H1 (cell line): ENCODE measurements at regions not wholly inside any gene's neighbourhood (a gene's known extent, or its start where the extent isn't known, plus 50 kb on each side); places are given as distances from the start of the nearest gene placed in this dataset.

Experiments used
- CTCF ChIA-PET: fragments of 300-600 bp; sonication (Branson Sonifier 250); formaldehyde crosslinking; loops from one replicate; lab custom pipeline; 2021; ENCODE audit not compliant: partially characterized antibody; lab: Charles Lee
- POLR2A ChIA-PET: fragments of 300-600 bp; sonication (Branson Sonifier 250); formaldehyde crosslinking; loops from one replicate; lab custom pipeline; 2021; ENCODE audit warnings: inconsistent platforms; ENCODE audit not compliant: partially characterized antibody; lab: Charles Lee
- DNase-seq, 2 experiments: peaks; one replicate each; pipeline versions ENCODE4 v3.0.0 to v3.0.0-alpha.2; 2010 to 2022; ENCODE audit warnings: low spot score in 2 of 2, low read depth in 1 of 2, mixed read lengths in 1 of 2
- FAIRE-seq: peaks from 2 replicates; lab custom pipeline; 2011; peaks lifted over from hg19 to GRCh38; lab: Jason Lieb, UNC
- H2AFZ ChIP-seq: 2 replicates; pipeline ENCODE4 v1.8.1; 2012; ENCODE audit warnings: low read length, inconsistent platforms
- H2AK5ac ChIP-seq: 2 replicates; pipeline ENCODE4 v1.6.1; 2013; ENCODE audit warnings: low read depth, low read length
- H2BK120ac ChIP-seq: replicated peaks from 2 replicates; pipeline ENCODE3; 2013; ENCODE audit warnings: low read depth, low read length, inconsistent platforms
- H2BK12ac ChIP-seq: 2 replicates; pipeline ENCODE4 v1.6.1; 2013; ENCODE audit warnings: low read depth, low read length
- H2BK15ac ChIP-seq: 2 replicates; pipeline ENCODE4 v1.6.1; 2013; ENCODE audit warnings: low read length
- H2BK20ac ChIP-seq: 2 replicates; pipeline ENCODE4 v1.6.1; 2013; ENCODE audit warnings: low read length
- H2BK5ac ChIP-seq: 2 replicates; pipeline ENCODE4 v1.6.1; 2013; ENCODE audit warnings: low read depth, low read length
- H3K14ac ChIP-seq: 2 replicates; pipeline ENCODE4 v1.6.1; 2013; ENCODE audit warnings: inconsistent platforms; ENCODE audit not compliant: insufficient read length
- H3K18ac ChIP-seq: 2 replicates; pipeline ENCODE4 v1.6.1; 2013; ENCODE audit warnings: low read length; ENCODE audit errors: extremely low read depth
- H3K23ac ChIP-seq: 2 replicates; pipeline ENCODE4 v1.6.1; 2013; ENCODE audit warnings: inconsistent platforms; ENCODE audit not compliant: insufficient read length
- H3K23me2 ChIP-seq: 2 replicates; pipeline ENCODE4 v1.6.1; 2013; ENCODE audit warnings: low read depth, low read length
- H3K27ac ChIP-seq: 2 replicates; pipeline ENCODE4 v1.6.1; 2011; ENCODE audit warnings: low read depth, low read length, inconsistent platforms
- H3K27me3 ChIP-seq, 4 experiments: replicated peaks in 1 of 4; 1 replicate in 1 of 4; 2 replicates in 3 of 4; pipeline versions ENCODE4 v1.6.1 to v1.8.1; 2011 to 2013; ENCODE audit warnings: low read length in 3 of 4, mild to moderate bottlenecking in 3 of 4, inconsistent platforms in 2 of 4, mixed read lengths in 2 of 4, moderate library complexity in 1 of 4; ENCODE audit not compliant: control insufficient read depth in 3 of 4, insufficient read depth in 3 of 4; ENCODE audit errors: extremely low read depth in 1 of 4
- H3K36me3 ChIP-seq, 4 experiments: 2 replicates each; pipeline versions ENCODE4 v1.6.1 to v1.8.1; 2011 to 2013; ENCODE audit warnings: mild to moderate bottlenecking in 4 of 4, low read length in 3 of 4, moderate library complexity in 2 of 4, control low read depth in 1 of 4, inconsistent platforms in 1 of 4; ENCODE audit not compliant: insufficient read depth in 4 of 4, control insufficient read depth in 2 of 4
- H3K4ac ChIP-seq: replicated peaks from 2 replicates; pipeline ENCODE3; 2013; ENCODE audit warnings: low read length, low read depth, mixed read lengths, inconsistent platforms; ENCODE audit not compliant: insufficient read length
- H3K4me1 ChIP-seq, 4 experiments: replicated peaks in 1 of 4; 1 replicate in 1 of 4; 2 replicates in 3 of 4; pipeline versions ENCODE4 v1.6.1 to v1.8.1; 2011 to 2013; ENCODE audit warnings: low read length in 3 of 4, inconsistent platforms in 2 of 4, mixed read lengths in 1 of 4; ENCODE audit not compliant: insufficient read depth in 4 of 4, control insufficient read depth in 3 of 4
- H3K4me2 ChIP-seq, 2 experiments: 2 replicates each; pipeline versions ENCODE4 v1.6.1 to v1.8.1; 2011 to 2013; ENCODE audit warnings: low read depth in 2 of 2, low read length in 2 of 2, control low read depth in 1 of 2, inconsistent platforms in 1 of 2, mild to moderate bottlenecking in 1 of 2; ENCODE audit not compliant: insufficient read depth in 1 of 2
- H3K4me3 ChIP-seq, 4 experiments: fragments of 200-600, 300-600 bp in 1 of 4; sonication (generic), shearing (Covaris generic), sonication (Bioruptor Twin) in 1 of 4; 2 replicates each; pipeline versions ENCODE4 v1.5.1 to v1.8.1; 2011 to 2016; ENCODE audit warnings: low read length in 4 of 4, low read depth in 3 of 4, control low read depth in 2 of 4, inconsistent platforms in 2 of 4, mild to moderate bottlenecking in 2 of 4, mixed read lengths in 1 of 4, moderate library complexity in 1 of 4; ENCODE audit not compliant: insufficient read depth in 2 of 4; ENCODE audit errors: extremely low read depth in 1 of 4
- H3K56ac ChIP-seq: replicated peaks from 2 replicates; pipeline ENCODE3; 2013; ENCODE audit warnings: low read depth, mild to moderate bottlenecking, mixed read lengths, low read length, inconsistent platforms; ENCODE audit not compliant: insufficient read length
- H3K79me1 ChIP-seq: 2 replicates; pipeline ENCODE4 v1.6.1; 2013; ENCODE audit warnings: low read depth, low read length, control low read depth
- H3K79me2 ChIP-seq, 2 experiments: 2 replicates each; pipeline versions ENCODE4 v1.6.1 to v1.8.1; 2012 to 2013; ENCODE audit warnings: low read length in 2 of 2, mild to moderate bottlenecking in 2 of 2, inconsistent platforms in 1 of 2; ENCODE audit not compliant: insufficient read depth in 2 of 2, control insufficient read depth in 1 of 2
- H3K9ac ChIP-seq, 4 experiments: replicated peaks in 1 of 4; 1 replicate in 1 of 4; 2 replicates in 3 of 4; pipeline versions ENCODE4 v1.6.1 to v1.8.1; 2011 to 2013; ENCODE audit warnings: low read depth in 3 of 4, low read length in 3 of 4, control low read depth in 2 of 4, mild to moderate bottlenecking in 2 of 4, moderate library complexity in 2 of 4, inconsistent platforms in 1 of 4; ENCODE audit errors: extremely low read depth in 1 of 4
- H3K9me3 ChIP-seq, 2 experiments: 2 replicates each; pipeline versions ENCODE4 v1.6.1 to v1.8.1; 2012 to 2013; ENCODE audit warnings: mild to moderate bottlenecking in 2 of 2, moderate library complexity in 2 of 2, control low read depth in 1 of 2, inconsistent platforms in 1 of 2, low read depth in 1 of 2, low read length in 1 of 2, mixed read lengths in 1 of 2; ENCODE audit not compliant: insufficient read depth in 2 of 2
- H4K20me1 ChIP-seq, 2 experiments: replicated peaks in 1 of 2; 2 replicates each; pipeline versions ENCODE3 to v1.8.1; 2011 to 2013; ENCODE audit warnings: inconsistent platforms in 2 of 2, low read length in 2 of 2, mild to moderate bottlenecking in 1 of 2; ENCODE audit not compliant: insufficient read depth in 2 of 2, control insufficient read depth in 1 of 2
- H4K5ac ChIP-seq: 2 replicates; pipeline ENCODE4 v1.6.1; 2013; ENCODE audit warnings: low read length, low read depth, mixed read lengths, inconsistent platforms; ENCODE audit not compliant: insufficient read length
- H4K8ac ChIP-seq: 2 replicates; pipeline ENCODE4 v1.8.0; 2013; ENCODE audit warnings: mild to moderate bottlenecking, moderate library complexity, low read length, inconsistent platforms; ENCODE audit not compliant: insufficient read depth; ENCODE audit errors: extremely low read depth
- H4K91ac ChIP-seq: replicated peaks from 2 replicates; pipeline ENCODE3; 2013; ENCODE audit warnings: low read length, mixed read lengths, inconsistent platforms; ENCODE audit not compliant: insufficient read length
- CBX8 ChIP-seq: fragments of 300-800, 300-1000 bp; sonication (generic); IDR thresholded peaks from 2 replicates; pipeline ENCODE4 v1.7.1; 2016; ENCODE audit warnings: low read depth, low read length, borderline replicate concordance
- JUND ChIP-seq: IDR thresholded peaks from 2 replicates; pipeline ENCODE4 v1.6.1; 2011; ENCODE audit warnings: mild to moderate bottlenecking, improper control_type of control experiment, low read length
- SP1 ChIP-seq: IDR thresholded peaks from 2 replicates; pipeline ENCODE4 v1.6.1; 2011; ENCODE audit warnings: low read depth, low read length
- TAF7 ChIP-seq: optimal IDR thresholded peaks from 2 replicates; pipeline ENCODE3; 2011; ENCODE audit warnings: low read depth, mild to moderate bottlenecking, inconsistent platforms, low read length, moderate library complexity, borderline replicate concordance

DNA sequence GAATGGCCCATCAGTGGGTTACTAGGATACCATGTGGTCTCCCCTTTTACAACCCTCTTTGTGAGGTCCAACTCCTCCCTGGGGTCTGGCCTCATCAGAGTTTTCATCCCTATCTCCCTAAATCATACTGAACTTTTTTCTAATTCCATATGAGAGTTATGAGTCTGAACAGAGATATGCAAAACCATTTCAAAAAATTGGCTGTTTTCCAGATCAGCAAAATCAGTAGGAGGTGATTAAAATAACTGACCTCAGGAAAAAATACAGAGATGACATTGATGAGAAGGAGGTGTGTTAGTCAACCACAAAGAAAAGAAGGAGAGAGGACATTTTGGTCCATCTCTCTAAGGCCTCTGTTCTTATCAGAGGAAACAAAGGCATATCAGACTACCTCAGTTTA, 200.8 kb upstream of the CFAP20DC start:
- no peaks in the 10 kb centered on the region for H3K36me3 ChIP-seq
- peaks cover 0 to 4% (median 0%) of the 10 kb centered on the region in 4 experiments; a peak in 1 of 7 replicates for H3K4me1 ChIP-seq
- no peak overlapping the region for H3K18ac ChIP-seq
- no peak overlapping the region for H3K23ac ChIP-seq
- no peak overlapping the region for H2AFZ ChIP-seq
- H4K91ac ChIP-seq, result no peak overlapping the region
- ChIA-PET CTCF (no interaction called here), POLR2A (no interaction called here)
- no peak overlapping the region for H4K5ac ChIP-seq
- DNase-seq (no peak), FAIRE-seq (no peak)
- H3K79me1 ChIP-seq, result no peaks in the 10 kb centered on the region
- TF ChIP-seq TAF7 (no peak), SP1 (no peak), JUND (no peak), CBX8 (no peak)
- H3K4ac ChIP-seq, result no peak overlapping the region
- no peak overlapping the region for H3K4me3 ChIP-seq
- H2BK120ac ChIP-seq, result no peak overlapping the region
- no peak overlapping the region for H2BK5ac ChIP-seq
- H2AK5ac ChIP-seq, result no peak overlapping the region
- H3K27me3 ChIP-seq, result no peaks in the 10 kb centered on the region
- no peak overlapping the region for H4K8ac ChIP-seq
- H2BK15ac ChIP-seq, result no peak overlapping the region
- no peaks in the 10 kb centered on the region; the same call in 1 of the 2 replicates for H3K23me2 ChIP-seq
- no peak overlapping the region for H2BK20ac ChIP-seq
- H3K27ac ChIP-seq, result no peak overlapping the region
- H3K9me3 ChIP-seq, result no peaks in the 10 kb centered on the region
- no peaks in the 10 kb centered on the region for H4K20me1 ChIP-seq
- H3K9ac ChIP-seq, result no peak overlapping the region
- H3K4me2 ChIP-seq, result no peak overlapping the region
- no peak overlapping the region for H3K56ac ChIP-seq
- no peak overlapping the region for H2BK12ac ChIP-seq
- H3K14ac ChIP-seq, result no peak overlapping the region
- H3K79me2 ChIP-seq, result no peaks in the 10 kb centered on the region
